ENCODE measurements at regions not wholly inside any gene's neighbourhood (a gene's known extent, or its start where the extent isn't known, plus 50 kb on each side); places are given as distances from the start of the nearest gene placed in this dataset.

DNA sequence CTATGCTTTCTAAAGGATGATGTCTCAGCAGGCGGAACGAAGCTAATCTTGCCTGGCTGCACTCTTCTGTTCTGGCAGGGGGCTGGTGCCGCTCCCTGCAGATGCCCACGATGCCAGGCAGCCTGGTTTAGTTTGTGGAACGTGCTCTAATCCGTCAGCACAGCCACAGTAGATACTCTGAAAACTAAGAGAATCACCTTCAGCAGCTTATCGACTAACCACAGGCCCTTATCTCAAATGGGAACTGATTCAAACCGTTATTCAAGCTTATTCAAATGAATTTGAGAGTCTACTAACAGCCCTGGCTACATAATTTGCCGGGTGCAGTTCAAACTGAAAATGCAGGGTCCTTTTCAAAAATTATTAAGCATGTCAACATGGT, 246.6 kb upstream of the ANKRD55 start:
- Histone ChIP-seq H3K4me3 (ENCODE audit: insufficient read length, low read depth) (no peak overlapping the region), H3K36me3 (ENCODE audit: insufficient read depth, insufficient read length, low read length) (no peaks in the 10 kb centered on the region), H3K27me3 (ENCODE audit: insufficient read depth, insufficient read length) (peaks cover 36% of the 10 kb centered on the region), H3K9ac (ENCODE audit: insufficient read length, low read depth) (no peak overlapping the region), H3K4me1 (ENCODE audit: insufficient read depth, insufficient read length) (no peaks in the 10 kb centered on the region), H3K9me3 (ENCODE audit: insufficient read depth, low read length) (no peaks in the 10 kb centered on the region)
- no peak for DNase-seq (ENCODE audit: low read depth, low spot score)
- TF ChIP-seq YY1 (IDR thresholded peaks at IDR 0.05; ENCODE audit: insufficient read depth, insufficient read length) = no peak
- TF ChIP-seq ZNF274 (IDR thresholded peaks at IDR 0.05; ENCODE audit: low read depth, low read length) = no peak
- no peak for TF ChIP-seq SUZ12 (IDR thresholded peaks at IDR 0.05; ENCODE audit: extremely low read depth, insufficient read depth, insufficient read length)

DNA sequence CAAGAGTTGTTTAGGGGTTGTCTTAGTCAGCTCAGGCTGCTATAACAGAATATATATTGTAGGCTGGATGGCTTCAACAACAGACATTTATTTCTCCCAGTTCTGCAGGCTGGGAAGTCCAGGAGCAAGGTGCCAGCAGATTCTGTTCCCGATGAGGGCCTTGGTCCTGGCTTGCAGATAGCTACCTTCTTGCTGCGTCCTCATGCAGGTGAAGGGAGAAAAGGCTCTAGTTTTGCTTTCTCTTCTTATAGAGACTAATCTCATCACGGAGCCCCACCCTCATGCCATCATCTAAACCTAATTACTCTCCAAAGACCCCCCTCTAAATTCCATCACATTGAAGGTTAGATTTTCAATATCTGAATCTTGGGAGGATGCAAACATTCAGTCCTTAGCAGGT, 246.0 kb upstream of the ANKRD55 start:
- DNase-seq (ENCODE audit: low read depth, low spot score) = no peak
- Histone ChIP-seq H3K9ac (ENCODE audit: insufficient read length, low read depth) (no peak overlapping the region), H3K36me3 (ENCODE audit: insufficient read depth, insufficient read length, low read length) (no peaks in the 10 kb centered on the region), H3K9me3 (ENCODE audit: insufficient read depth, low read length) (no peaks in the 10 kb centered on the region), H3K4me1 (ENCODE audit: insufficient read depth, insufficient read length) (no peaks in the 10 kb centered on the region), H3K4me3 (ENCODE audit: insufficient read length, low read depth) (no peak overlapping the region), H3K27me3 (ENCODE audit: insufficient read depth, insufficient read length) (peaks cover 36% of the 10 kb centered on the region)
- TF ChIP-seq SUZ12 (IDR thresholded peaks at IDR 0.05; ENCODE audit: extremely low read depth, insufficient read depth, insufficient read length) (no peak), ZNF274 (IDR thresholded peaks at IDR 0.05; ENCODE audit: low read depth, low read length) (no peak), YY1 (IDR thresholded peaks at IDR 0.05; ENCODE audit: insufficient read depth, insufficient read length) (no peak)

DNA sequence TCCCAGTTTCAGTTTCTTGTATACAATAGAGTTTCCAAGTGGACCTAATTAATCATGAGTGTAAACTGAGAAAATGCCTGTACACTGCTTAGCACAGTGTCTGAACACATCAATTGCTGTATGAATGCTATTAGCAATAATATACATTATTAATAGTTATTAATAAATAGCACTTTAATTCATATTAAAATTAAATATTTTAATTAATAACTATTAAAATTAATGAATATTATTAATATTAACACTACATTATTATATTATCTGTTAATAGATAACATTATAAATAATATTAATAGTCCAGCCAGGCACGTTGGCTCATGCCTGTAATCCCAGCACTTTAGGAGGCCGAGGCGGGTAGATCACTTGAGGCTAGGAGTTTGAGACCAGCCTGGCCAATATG, 244.9 kb upstream of the ANKRD55 start:
- TF ChIP-seq ZNF274 (IDR thresholded peaks at IDR 0.05; ENCODE audit: low read depth, low read length) = no peak
- no peak for TF ChIP-seq SUZ12 (IDR thresholded peaks at IDR 0.05; ENCODE audit: extremely low read depth, insufficient read depth, insufficient read length)
- no peak for TF ChIP-seq YY1 (IDR thresholded peaks at IDR 0.05; ENCODE audit: insufficient read depth, insufficient read length)
- H3K4me3 ChIP-seq (ENCODE audit: insufficient read length, low read depth) = no peak overlapping the region
- H3K4me1 ChIP-seq (ENCODE audit: insufficient read depth, insufficient read length) = no peaks in the 10 kb centered on the region
- H3K27me3 ChIP-seq (ENCODE audit: insufficient read depth, insufficient read length) = peaks cover 36% of the 10 kb centered on the region
- no peak for DNase-seq (ENCODE audit: low read depth, low spot score)
- H3K9ac ChIP-seq (ENCODE audit: insufficient read length, low read depth) = no peak overlapping the region
- H3K36me3 ChIP-seq (ENCODE audit: insufficient read depth, insufficient read length, low read length) = no peaks in the 10 kb centered on the region
- no peaks in the 10 kb centered on the region for H3K9me3 ChIP-seq (ENCODE audit: insufficient read depth, low read length)

DNA sequence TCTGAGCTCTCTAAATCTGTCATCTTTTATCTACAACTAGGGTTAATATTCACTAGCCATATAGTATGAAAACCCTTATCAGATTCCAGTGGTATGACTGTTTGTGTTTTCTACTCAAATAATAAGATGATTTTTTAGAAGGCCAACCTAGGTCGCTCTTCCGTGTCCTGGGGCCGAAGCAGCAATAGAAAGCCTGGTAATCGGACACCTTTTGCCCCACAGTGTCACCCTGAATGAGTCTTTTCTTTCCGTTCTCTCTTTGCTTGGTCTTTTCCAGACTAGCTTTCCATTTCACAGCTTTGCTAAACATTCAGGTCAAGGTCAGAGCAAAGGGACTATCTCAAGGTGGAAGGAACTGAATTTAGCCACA, 243.3 kb upstream of the ANKRD55 start:
- no peak for TF ChIP-seq SUZ12 (IDR thresholded peaks at IDR 0.05; ENCODE audit: extremely low read depth, insufficient read depth, insufficient read length)
- no peak for TF ChIP-seq YY1 (IDR thresholded peaks at IDR 0.05; ENCODE audit: insufficient read depth, insufficient read length)

DNA sequence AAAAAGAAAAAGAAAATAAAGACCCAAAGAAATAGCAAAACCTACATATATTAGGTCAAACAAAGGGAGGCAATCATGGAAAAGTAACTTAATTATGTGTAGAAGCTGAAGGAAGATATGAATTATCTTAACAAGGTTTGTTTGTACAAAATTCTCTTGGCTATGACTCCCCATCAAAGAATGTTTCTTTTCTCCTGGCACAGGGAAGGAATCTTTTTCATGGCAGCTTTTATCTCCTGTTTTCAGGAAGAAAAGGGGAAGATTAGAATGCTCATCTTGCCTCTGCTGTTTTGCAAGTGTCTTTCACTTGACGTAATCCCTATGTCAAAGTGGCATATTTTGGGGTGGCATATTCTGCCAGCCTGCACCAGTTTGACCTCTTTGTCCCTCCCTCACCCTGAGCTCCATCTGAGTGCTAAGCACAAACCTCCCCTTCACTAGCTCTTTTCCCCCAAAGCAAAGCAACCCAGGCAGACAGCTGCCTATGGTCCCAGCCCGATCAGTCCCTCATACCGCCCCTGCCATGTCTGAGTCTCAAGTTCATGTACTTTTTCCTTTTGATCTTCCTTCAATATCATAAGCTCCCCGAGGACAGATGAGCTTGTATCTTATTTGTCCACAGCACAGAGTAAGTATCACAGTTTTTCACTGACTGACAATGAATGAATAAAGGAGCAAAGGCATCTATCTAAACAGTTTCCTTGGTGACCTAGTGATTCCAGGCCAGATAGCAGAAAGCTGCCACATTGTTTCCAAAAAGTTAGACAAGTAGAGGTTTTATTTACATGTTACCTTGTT, 242.8 kb upstream of the ANKRD55 start:
- Histone ChIP-seq H3K27me3 (ENCODE audit: insufficient read depth, insufficient read length) (peaks cover 22% of the 10 kb centered on the region), H3K9ac (ENCODE audit: insufficient read length, low read depth) (no peak overlapping the region), H3K4me3 (ENCODE audit: insufficient read length, low read depth) (no peak overlapping the region), H3K36me3 (ENCODE audit: insufficient read depth, insufficient read length, low read length) (no peaks in the 10 kb centered on the region), H3K4me1 (ENCODE audit: insufficient read depth, insufficient read length) (no peaks in the 10 kb centered on the region), H3K9me3 (ENCODE audit: insufficient read depth, low read length) (no peaks in the 10 kb centered on the region)
- no peak for DNase-seq (ENCODE audit: low read depth, low spot score)
- TF ChIP-seq YY1 (IDR thresholded peaks at IDR 0.05; ENCODE audit: insufficient read depth, insufficient read length) (no peak), SUZ12 (IDR thresholded peaks at IDR 0.05; ENCODE audit: extremely low read depth, insufficient read depth, insufficient read length) (no peak), ZNF274 (IDR thresholded peaks at IDR 0.05; ENCODE audit: low read depth, low read length) (no peak)

More for the DNA sequence above, 243.3 kb upstream of the ANKRD55 start:
- no peak for DNase-seq (ENCODE audit: low read depth, low spot score)
- Histone ChIP-seq H3K36me3 (ENCODE audit: insufficient read depth, insufficient read length, low read length) (no peaks in the 10 kb centered on the region), H3K4me1 (ENCODE audit: insufficient read depth, insufficient read length) (no peaks in the 10 kb centered on the region), H3K4me3 (ENCODE audit: insufficient read length, low read depth) (no peak overlapping the region), H3K9ac (ENCODE audit: insufficient read length, low read depth) (no peak overlapping the region), H3K9me3 (ENCODE audit: insufficient read depth, low read length) (no peaks in the 10 kb centered on the region), H3K27me3 (ENCODE audit: insufficient read depth, insufficient read length) (peaks cover 26% of the 10 kb centered on the region)

DNA sequence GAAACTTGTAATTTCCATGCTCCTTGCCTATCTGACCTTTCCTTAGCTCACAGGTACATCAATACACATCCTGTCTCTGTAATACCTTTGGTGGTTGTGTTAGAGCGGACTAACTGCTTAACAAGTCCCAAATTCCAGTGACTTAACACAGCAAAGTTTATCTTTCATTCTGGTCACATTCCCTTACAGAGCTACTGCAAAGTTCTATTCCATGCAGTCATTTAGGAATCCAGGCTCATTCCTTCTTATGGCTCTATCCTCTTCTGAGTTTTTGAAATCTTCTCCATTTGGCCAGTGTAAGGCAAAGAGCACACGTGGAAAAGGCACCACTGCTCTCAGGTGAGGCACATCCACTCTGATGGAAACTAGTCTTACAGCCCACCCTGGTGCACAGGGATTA, 238.6 kb upstream of the ANKRD55 start:
- Histone ChIP-seq H3K9me3 (ENCODE audit: insufficient read depth, low read length) (no peaks in the 10 kb centered on the region), H3K27me3 (ENCODE audit: insufficient read depth, insufficient read length) (no peaks in the 10 kb centered on the region), H3K4me3 (ENCODE audit: insufficient read length, low read depth) (no peak overlapping the region), H3K9ac (ENCODE audit: insufficient read length, low read depth) (no peak overlapping the region), H3K36me3 (ENCODE audit: insufficient read depth, insufficient read length, low read length) (no peaks in the 10 kb centered on the region), H3K4me1 (ENCODE audit: insufficient read depth, insufficient read length) (no peaks in the 10 kb centered on the region)
- no peak for DNase-seq (ENCODE audit: low read depth, low spot score)
- TF ChIP-seq ZNF274 (IDR thresholded peaks at IDR 0.05; ENCODE audit: low read depth, low read length) = no peak
- TF ChIP-seq YY1 (IDR thresholded peaks at IDR 0.05; ENCODE audit: insufficient read depth, insufficient read length) = no peak
- no peak for TF ChIP-seq SUZ12 (IDR thresholded peaks at IDR 0.05; ENCODE audit: extremely low read depth, insufficient read depth, insufficient read length)

DNA sequence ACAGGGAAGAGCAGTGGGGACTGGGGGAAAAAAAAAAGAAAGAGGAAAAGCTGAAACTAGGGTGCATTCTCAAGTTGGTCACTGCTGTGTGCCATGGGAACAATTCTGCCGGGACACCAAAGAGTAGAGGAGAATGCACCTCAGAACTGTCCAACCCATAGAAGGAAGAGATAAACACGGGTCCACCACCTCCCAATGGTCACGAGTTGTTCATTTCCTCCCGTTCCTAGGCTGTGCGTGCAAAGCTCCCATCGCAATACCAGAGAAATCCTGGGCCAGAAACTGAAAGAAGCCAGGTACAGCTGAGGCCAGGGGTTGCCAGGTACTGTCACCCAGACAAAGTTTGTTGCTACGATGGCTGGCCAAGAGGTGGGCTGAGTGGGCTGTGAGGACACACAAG, 236.9 kb upstream of the ANKRD55 start:
- DNase-seq (ENCODE audit: low read depth, low spot score) = no peak
- TF ChIP-seq SUZ12 (IDR thresholded peaks at IDR 0.05; ENCODE audit: extremely low read depth, insufficient read depth, insufficient read length) (no peak), YY1 (IDR thresholded peaks at IDR 0.05; ENCODE audit: insufficient read depth, insufficient read length) (no peak), ZNF274 (IDR thresholded peaks at IDR 0.05; ENCODE audit: low read depth, low read length) (no peak)
- Histone ChIP-seq H3K4me1 (ENCODE audit: insufficient read depth, insufficient read length) (no peaks in the 10 kb centered on the region), H3K9ac (ENCODE audit: insufficient read length, low read depth) (no peak overlapping the region), H3K36me3 (ENCODE audit: insufficient read depth, insufficient read length, low read length) (no peaks in the 10 kb centered on the region), H3K27me3 (ENCODE audit: insufficient read depth, insufficient read length) (no peaks in the 10 kb centered on the region), H3K4me3 (ENCODE audit: insufficient read length, low read depth) (no peak overlapping the region), H3K9me3 (ENCODE audit: insufficient read depth, low read length) (no peaks in the 10 kb centered on the region)

All from NT2/D1 (cell line).